ENCODE measurements at regions not wholly inside any gene's neighbourhood (a gene's known extent, or its start where the extent isn't known, plus 50 kb on each side); places are given as distances from the start of the nearest gene placed in this dataset.

GRCh38 chr2:19138264-19138825, 220.1 kb downstream of the OSR1 start:
- POLR2A ChIA-PET: no interaction called here
- no peak overlapping the region for H2AFZ ChIP-seq (ENCODE audit: low read depth, low read length)
- no peak for FAIRE-seq
- CTCF ChIA-PET (ENCODE audit: low intra/inter-chr PET ratio): no interaction called here
- no peaks in the 10 kb centered on the region for H3K36me3 ChIP-seq (ENCODE audit: control insufficient read depth, insufficient read depth, low read length)
- H3K9me1 ChIP-seq (ENCODE audit: control insufficient read depth, insufficient read depth, low read length): no peaks in the 10 kb centered on the region
- intact Hi-C loops (cut with micrococcal nuclease): no loop called here
- H3K27me3 ChIP-seq (ENCODE audit: control insufficient read depth in 2 of 2, insufficient read depth in 2 of 2, low read length in 2 of 2): no peaks in the 10 kb centered on the region
- in situ Hi-C loops (cut with MboI): no loop called here
- no peak overlapping the region for H3K4me3 ChIP-seq
- BruUV-seq (replicated peaks): no TSS peak
- no peaks in the 10 kb centered on the region for H3K4me1 ChIP-seq (replicated peaks in 1 of 2; ENCODE audit: control insufficient read depth in 2 of 2, insufficient read depth in 2 of 2, low read length in 2 of 2)
- no peak for ATAC-seq
- H3K9ac ChIP-seq (ENCODE audit: insufficient read depth in 1 of 2, low read depth in 2 of 2, low read length in 2 of 2): no peak overlapping the region
- WGBS (ENCODE audit: insufficient coverage, low coverage, missing lambda C conversion rate): 0% methylated on average over 4 of the region's 4 CpGs
- no peak overlapping the region for H3K4me2 ChIP-seq (ENCODE audit: insufficient read depth, low read length)
- no peaks in the 10 kb centered on the region for H3K79me2 ChIP-seq (ENCODE audit: control insufficient read depth, insufficient read depth, low read length)
- no peak overlapping the region for H3K27ac ChIP-seq (ENCODE audit: extremely low read depth, low read depth, low read length)
- no peaks in the 10 kb centered on the region for H3K9me3 ChIP-seq (replicated peaks; ENCODE audit: control insufficient read depth, insufficient read depth, low read depth, low read length)
- TF ChIP-seq ATF4 (CRISPR knock-in tag; IDR thresholded peaks at IDR 0.05) (peak; percentile 55; the same call in 1 of the 2 replicates), HSF4 (CRISPR knock-in tag; IDR thresholded peaks at IDR 0.05; ENCODE audit: borderline replicate concordance) (no peak), CEBPB (tag; IDR thresholded peaks at IDR 0.05) (no peak), ZNF57 (CRISPR knock-in tag; IDR thresholded peaks at IDR 0.05) (no peak), ZNF41 (CRISPR knock-in tag; conservative IDR thresholded peaks at IDR 0.05) (no peak), PTBP1 (IDR thresholded peaks at IDR 0.05; ENCODE audit: low read depth, low read length) (no peak), CHD2 (IDR thresholded peaks at IDR 0.05; ENCODE audit: low read depth, low read length) (no peak)
- H4K20me1 ChIP-seq (replicated peaks; ENCODE audit: control insufficient read depth, insufficient read depth, low read length): no peaks in the 10 kb centered on the region
- DNase-seq (ENCODE audit: extremely low read depth in 1 of 4, low spot score in 3 of 4): no peak

DNA sequence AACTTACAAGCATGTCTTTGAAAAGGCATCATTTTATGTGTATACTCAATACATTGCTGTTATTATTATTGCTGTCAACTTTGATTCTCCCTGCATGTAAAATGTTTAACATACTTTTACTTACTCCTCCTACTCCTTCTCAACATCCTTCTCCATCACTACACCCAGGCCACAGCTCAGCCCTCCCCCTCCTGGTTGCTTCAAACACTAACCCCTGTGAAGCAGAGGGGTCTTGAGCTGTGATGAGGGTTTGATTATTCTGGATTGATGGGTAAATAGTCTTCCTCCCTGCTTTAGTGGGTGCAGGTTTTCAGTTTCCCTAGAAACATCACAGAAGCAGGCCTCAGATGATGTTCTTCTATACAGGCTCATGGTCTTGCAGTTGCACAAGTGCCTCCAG, 221.0 kb downstream of the OSR1 start:
- H3K27me3 ChIP-seq (ENCODE audit: control insufficient read depth in 2 of 2, insufficient read depth in 2 of 2, low read length in 2 of 2): no peaks in the 10 kb centered on the region
- no peak for DNase-seq (ENCODE audit: extremely low read depth in 1 of 4, low spot score in 3 of 4)
- no peak overlapping the region for H3K9ac ChIP-seq (ENCODE audit: insufficient read depth in 1 of 2, low read depth in 2 of 2, low read length in 2 of 2)
- no peaks in the 10 kb centered on the region for H3K4me1 ChIP-seq (replicated peaks in 1 of 2; ENCODE audit: control insufficient read depth in 2 of 2, insufficient read depth in 2 of 2, low read length in 2 of 2)
- H2AFZ ChIP-seq (ENCODE audit: low read depth, low read length): no peak overlapping the region
- no peaks in the 10 kb centered on the region for H3K9me1 ChIP-seq (ENCODE audit: control insufficient read depth, insufficient read depth, low read length)
- ChIA-PET POLR2A (no interaction called here), CTCF (ENCODE audit: low intra/inter-chr PET ratio) (no interaction called here)
- no peak for TF ChIP-seq PCBP2 (IDR thresholded peaks at IDR 0.05; ENCODE audit: low read depth, low read length, poor library complexity, severe bottlenecking)
- TF ChIP-seq, protein P1, sequence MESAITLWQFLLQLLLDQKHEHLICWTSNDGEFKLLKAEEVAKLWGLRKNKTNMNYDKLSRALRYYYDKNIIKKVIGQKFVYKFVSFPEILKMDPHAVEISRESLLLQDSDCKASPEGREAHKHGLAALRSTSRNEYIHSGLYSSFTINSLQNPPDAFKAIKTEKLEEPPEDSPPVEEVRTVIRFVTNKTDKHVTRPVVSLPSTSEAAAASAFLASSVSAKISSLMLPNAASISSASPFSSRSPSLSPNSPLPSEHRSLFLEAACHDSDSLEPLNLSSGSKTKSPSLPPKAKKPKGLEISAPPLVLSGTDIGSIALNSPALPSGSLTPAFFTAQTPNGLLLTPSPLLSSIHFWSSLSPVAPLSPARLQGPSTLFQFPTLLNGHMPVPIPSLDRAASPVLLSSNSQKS (CRISPR knock-in tag; IDR thresholded peaks at IDR 0.05): no peak
- no peak overlapping the region for H3K4me3 ChIP-seq
- H3K36me3 ChIP-seq (ENCODE audit: control insufficient read depth, insufficient read depth, low read length): no peaks in the 10 kb centered on the region
- in situ Hi-C loops (cut with MboI): no loop called here
- intact Hi-C loops (cut with micrococcal nuclease): no loop called here
- no peak for FAIRE-seq
- BruUV-seq (replicated peaks): no TSS peak
- H3K79me2 ChIP-seq (ENCODE audit: control insufficient read depth, insufficient read depth, low read length): no peaks in the 10 kb centered on the region
- H4K20me1 ChIP-seq (replicated peaks; ENCODE audit: control insufficient read depth, insufficient read depth, low read length): no peaks in the 10 kb centered on the region
- no peak overlapping the region for H3K27ac ChIP-seq (ENCODE audit: extremely low read depth, low read depth, low read length)
- H3K9me3 ChIP-seq (replicated peaks; ENCODE audit: control insufficient read depth, insufficient read depth, low read depth, low read length): no peaks in the 10 kb centered on the region
- no peak overlapping the region for H3K4me2 ChIP-seq (ENCODE audit: insufficient read depth, low read length)
- no peak for ATAC-seq
